Uterus (tissue), 3 donors: ENCODE measurements at regions not wholly inside any gene's neighbourhood (a gene's known extent, or its start where the extent isn't known, plus 50 kb on each side); places are given as distances from the start of the nearest gene placed in this dataset.

Experiments
- DNase-seq, 2 donors: peaks; one replicate each; pipeline ENCODE4 v3.0.0-alpha.2; 2019 to 2020
- H3K27ac ChIP-seq, 2 donors: fragments of 200-600 bp; sonication (generic); 1 replicate in 1 of 2; 2 replicates in 1 of 2; pipeline ENCODE4 v1.5.1; 2016 to 2018
- H3K27me3 ChIP-seq, 2 donors: fragments of 200-600 bp; sonication (generic); one replicate each; pipeline ENCODE4 v1.5.1; 2018 to 2019; ENCODE audit warnings: control low read depth in 1 of 2
- H3K36me3 ChIP-seq, 2 donors: fragments of 200-600 bp; sonication (generic); one replicate each; pipeline ENCODE4 v1.5.1; 2019; ENCODE audit warnings: control low read depth in 1 of 2
- H3K4me1 ChIP-seq, 2 donors: fragments of 200-600 bp; sonication (generic); one replicate each; pipeline ENCODE4 v1.5.1; 2018 to 2019; ENCODE audit warnings: control low read depth in 1 of 2
- H3K4me3 ChIP-seq, 2 donors: fragments of 200-600 bp; sonication (generic); 1 replicate in 1 of 2; 2 replicates in 1 of 2; pipeline ENCODE4 v1.5.1; 2018 to 2019; ENCODE audit warnings: mild to moderate bottlenecking in 1 of 2
- H3K9me3 ChIP-seq, 2 donors: fragments of 200-600 bp; sonication (generic); one replicate each; pipeline ENCODE4 v1.5.1; 2019; ENCODE audit warnings: control low read depth in 1 of 2
- POLR2A ChIP-seq, 2 donors: fragments of 450-650 bp; IDR thresholded peaks; one replicate each; pipeline ENCODE4 v1.6.1; 2016; ENCODE audit warnings: antibody characterized with exemption in 2 of 2, mild to moderate bottlenecking in 1 of 2, moderate library complexity in 1 of 2
- intact Hi-C: fragments of 100-400 bp; cut with DNase I; formaldehyde crosslinking; loops from one replicate; pipeline ENCODE4 v1.15.1; 2023; ENCODE audit warnings: low total_unique reads
- TF ChIP-seq, protein P1 (sequence below), 4 experiments: fragments of 200-600 bp in 2 of 4; fragments of 450-650 bp in 2 of 4; sonication (generic) in 2 of 4; IDR thresholded peaks; one replicate each; pipeline ENCODE4 v1.5.1; 2016 to 2019; ENCODE audit warnings: antibody characterized with exemption in 4 of 4, mild to moderate bottlenecking in 2 of 4, moderate library complexity in 1 of 4
- donor health status: DM: yes; HTN: yes; CAD: no.

DNA sequence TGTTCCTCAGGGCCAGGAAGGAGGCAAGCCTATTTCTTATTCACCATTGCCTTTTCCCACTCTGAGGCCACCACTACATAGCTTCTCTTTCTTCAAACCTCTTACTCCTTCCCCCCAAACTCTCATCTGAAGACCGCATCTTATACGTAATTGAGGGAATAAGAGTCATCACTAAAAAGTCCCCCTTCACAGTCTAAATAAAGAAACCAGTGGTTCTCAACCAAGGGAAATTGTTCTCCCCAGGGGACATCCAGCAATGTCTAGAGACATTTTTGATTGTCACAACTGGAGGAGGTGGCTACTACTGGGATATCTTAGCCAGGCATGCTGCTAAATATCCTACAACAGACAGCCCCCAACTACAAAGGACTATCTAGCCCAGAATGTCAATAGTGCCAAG is 327.6 kb upstream of the CNR1 start:
- TF ChIP-seq, protein P1, sequence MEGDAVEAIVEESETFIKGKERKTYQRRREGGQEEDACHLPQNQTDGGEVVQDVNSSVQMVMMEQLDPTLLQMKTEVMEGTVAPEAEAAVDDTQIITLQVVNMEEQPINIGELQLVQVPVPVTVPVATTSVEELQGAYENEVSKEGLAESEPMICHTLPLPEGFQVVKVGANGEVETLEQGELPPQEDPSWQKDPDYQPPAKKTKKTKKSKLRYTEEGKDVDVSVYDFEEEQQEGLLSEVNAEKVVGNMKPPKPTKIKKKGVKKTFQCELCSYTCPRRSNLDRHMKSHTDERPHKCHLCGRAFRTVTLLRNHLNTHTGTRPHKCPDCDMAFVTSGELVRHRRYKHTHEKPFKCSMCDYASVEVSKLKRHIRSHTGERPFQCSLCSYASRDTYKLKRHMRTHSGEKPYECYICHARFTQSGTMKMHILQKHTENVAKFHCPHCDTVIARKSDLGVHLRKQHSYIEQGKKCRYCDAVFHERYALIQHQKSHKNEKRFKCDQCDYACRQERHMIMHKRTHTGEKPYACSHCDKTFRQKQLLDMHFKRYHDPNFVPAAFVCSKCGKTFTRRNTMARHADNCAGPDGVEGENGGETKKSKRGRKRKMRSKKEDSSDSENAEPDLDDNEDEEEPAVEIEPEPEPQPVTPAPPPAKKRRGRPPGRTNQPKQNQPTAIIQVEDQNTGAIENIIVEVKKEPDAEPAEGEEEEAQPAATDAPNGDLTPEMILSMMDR (IDR thresholded peaks at IDR 0.05) = no peak
- TF ChIP-seq POLR2A (IDR thresholded peaks at IDR 0.05) = no peak
- Histone ChIP-seq H3K4me1 (no peaks in the 10 kb centered on the region), H3K36me3 (no peaks in the 10 kb centered on the region), H3K27me3 (no peaks in the 10 kb centered on the region), H3K9me3 (no peaks in the 10 kb centered on the region), H3K4me3 (no peak overlapping the region), H3K27ac (no peak overlapping the region)
- DNase-seq = no peak
- intact Hi-C loops = no loop called here

- TF ChIP-seq, protein P1 (IDR thresholded peaks at IDR 0.05) = peak in 1 of 4 experiments; percentile 22
- TF ChIP-seq POLR2A (IDR thresholded peaks at IDR 0.05) = no peak
- no peaks in the 10 kb centered on the region for H3K9me3 ChIP-seq
- H3K27me3 ChIP-seq = no peaks in the 10 kb centered on the region
- no peaks in the 10 kb centered on the region for H3K4me1 ChIP-seq
- DNase-seq = no peak
- no peak overlapping the region for H3K4me3 ChIP-seq
- H3K27ac ChIP-seq = no peak overlapping the region
- intact Hi-C loops = no loop called here
- no peaks in the 10 kb centered on the region for H3K36me3 ChIP-seq
These were observed 326.7 kb upstream of the CNR1 start for GRCh38 chr6:88492824-88493223.

GRCh38 chr6:88492241-88492640 is 326.1 kb upstream of the CNR1 start:
- Histone ChIP-seq H3K9me3 (no peaks in the 10 kb centered on the region), H3K27me3 (no peaks in the 10 kb centered on the region), H3K4me1 (no peaks in the 10 kb centered on the region), H3K27ac (no peak overlapping the region), H3K4me3 (no peak overlapping the region), H3K36me3 (no peaks in the 10 kb centered on the region)
- TF ChIP-seq, protein P1 (IDR thresholded peaks at IDR 0.05) = no peak
- no peak for DNase-seq
- intact Hi-C loops = no loop called here

GRCh38 chr6:88491266-88491880 is 325.2 kb upstream of the CNR1 start:
- DNase-seq = no peak
- Histone ChIP-seq H3K36me3 (no peaks in the 10 kb centered on the region), H3K27ac (no peak overlapping the region), H3K27me3 (no peaks in the 10 kb centered on the region), H3K4me1 (no peaks in the 10 kb centered on the region), H3K4me3 (no peak overlapping the region), H3K9me3 (no peaks in the 10 kb centered on the region)
- TF ChIP-seq, protein P1 (IDR thresholded peaks at IDR 0.05) = no peak
- TF ChIP-seq POLR2A (IDR thresholded peaks at IDR 0.05) = no peak
- intact Hi-C loops = no loop called here

DNA sequence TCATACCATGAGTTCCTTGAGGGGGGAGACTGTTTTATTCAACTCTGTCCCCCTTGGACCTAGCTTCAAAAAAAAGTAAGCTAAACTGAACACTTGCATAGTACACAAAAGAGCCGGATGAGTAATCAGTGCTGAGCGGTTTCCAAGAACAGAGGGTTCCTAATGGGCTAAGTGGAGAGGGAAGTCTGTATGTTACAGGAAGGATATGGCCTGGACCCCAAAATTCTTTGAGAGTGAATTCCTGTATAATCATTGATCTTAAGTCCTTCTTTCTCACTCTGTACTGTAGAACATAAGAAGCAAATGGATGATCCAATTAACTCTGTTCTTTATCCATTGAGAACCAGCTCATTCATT is 324.7 kb upstream of the CNR1 start:
- TF ChIP-seq, protein P1 (IDR thresholded peaks at IDR 0.05) = no peak
- Histone ChIP-seq H3K4me3 (no peak overlapping the region), H3K27ac (no peak overlapping the region), H3K4me1 (no peaks in the 10 kb centered on the region), H3K27me3 (no peaks in the 10 kb centered on the region), H3K36me3 (no peaks in the 10 kb centered on the region), H3K9me3 (no peaks in the 10 kb centered on the region)
- DNase-seq = no peak
- intact Hi-C loops = no loop called here
